Nephron progenitor cell (in vitro differentiated cells): ENCODE measurements at regions not wholly inside any gene's neighbourhood (a gene's known extent, or its start where the extent isn't known, plus 50 kb on each side); places are given as distances from the start of the nearest gene placed in this dataset.
"Not testable (repeated sequence)": the region's sequence is repeated elsewhere in the genome, so short reads cannot be mapped to it uniquely, and the experiment has no call there.

Experiments used
- DNase-seq: peaks from one replicate; pipeline ENCODE4 v3.0.0; 2021
- H3K27ac Mint-ChIP-seq: 2 replicates; pipeline ENCODE4 v1.8.0; 2021; ENCODE audit warnings: mild to moderate bottlenecking, moderate library complexity, mixed read lengths
- H3K27me3 Mint-ChIP-seq: 2 replicates; pipeline ENCODE4 v1.8.0; 2021; ENCODE audit warnings: mild to moderate bottlenecking, low read depth, mixed read lengths; ENCODE audit not compliant: poor library complexity
- H3K36me3 Mint-ChIP-seq: 2 replicates; pipeline ENCODE4 v1.8.0; 2021; ENCODE audit warnings: low read depth, mixed read lengths
- H3K4me1 Mint-ChIP-seq: 2 replicates; pipeline ENCODE4 v1.8.0; 2021; ENCODE audit warnings: mixed read lengths
- H3K4me3 Mint-ChIP-seq: 2 replicates; pipeline ENCODE4 v1.8.0; 2021; ENCODE audit warnings: mild to moderate bottlenecking, moderate library complexity, mixed read lengths
- H3K9me3 Mint-ChIP-seq: 2 replicates; pipeline ENCODE4 v1.8.0; 2021; ENCODE audit warnings: mild to moderate bottlenecking, moderate library complexity, mixed read lengths
- CTCF ChIP-seq: fragments of 200-600 bp; sonication (generic); IDR thresholded peaks from 2 replicates; pipeline ENCODE4 v1.5.0; 2021; ENCODE audit warnings: antibody characterized with exemption

GRCh38 chr9:102355982-102356381 is 617.5 kb upstream of the GRIN3A start:
- Mint-ChIP-seq H3K36me3 (no peaks in the 10 kb centered on the region), H3K4me1 (peaks cover 7% of the 10 kb centered on the region), H3K27ac (no peak overlapping the region), H3K9me3 (peaks cover 16% of the 10 kb centered on the region), H3K4me3 (no peak overlapping the region), H3K27me3 (no peaks in the 10 kb centered on the region)
- TF ChIP-seq CTCF: no peak
- peak; percentile 3 for DNase-seq

- H3K36me3 Mint-ChIP-seq: no peaks in the 10 kb centered on the region
- no peak for DNase-seq
- H3K9me3 Mint-ChIP-seq: peaks cover 23% of the 10 kb centered on the region
- no peak for TF ChIP-seq CTCF
- no peaks in the 10 kb centered on the region for H3K27me3 Mint-ChIP-seq
- no peaks in the 10 kb centered on the region for H3K4me1 Mint-ChIP-seq
- H3K27ac Mint-ChIP-seq: no peak overlapping the region
- H3K4me3 Mint-ChIP-seq: no peak overlapping the region
Measured at GRCh38 chr9:102354041-102354440, 615.6 kb upstream of the GRIN3A start.

GRCh38 chr9:102337471-102337870 is 599.0 kb upstream of the GRIN3A start:
- H3K36me3 Mint-ChIP-seq, H3K27ac Mint-ChIP-seq, H3K27me3 Mint-ChIP-seq, H3K4me3 Mint-ChIP-seq, H3K4me1 Mint-ChIP-seq, DNase-seq: not testable (repeated sequence)
- peaks cover 15% of the 10 kb centered on the region for H3K9me3 Mint-ChIP-seq

- no peak for DNase-seq
- Mint-ChIP-seq H3K36me3 (peaks cover 6% of the 10 kb centered on the region), H3K4me1 (no peaks in the 10 kb centered on the region), H3K9me3 (peaks cover 18% of the 10 kb centered on the region), H3K27ac (no peak overlapping the region), H3K4me3 (no peak overlapping the region), H3K27me3 (no peaks in the 10 kb centered on the region)
- TF ChIP-seq CTCF: no peak
Measured at GRCh38 chr9:102309379-102309778, 570.9 kb upstream of the GRIN3A start.

- Mint-ChIP-seq H3K9me3 (no peaks in the 10 kb centered on the region), H3K27me3 (no peaks in the 10 kb centered on the region), H3K4me3 (no peak overlapping the region), H3K4me1 (no peaks in the 10 kb centered on the region), H3K27ac (no peak overlapping the region), H3K36me3 (no peaks in the 10 kb centered on the region)
- TF ChIP-seq CTCF: no peak
- no peak for DNase-seq
Measured at GRCh38 chr9:102295188-102295587, 556.7 kb upstream of the GRIN3A start.

- Mint-ChIP-seq H3K36me3 (no peaks in the 10 kb centered on the region), H3K27ac (no peak overlapping the region), H3K4me3 (no peak overlapping the region), H3K4me1 (no peaks in the 10 kb centered on the region), H3K27me3 (no peaks in the 10 kb centered on the region), H3K9me3 (peaks cover 10% of the 10 kb centered on the region)
- DNase-seq: no peak
- no peak for TF ChIP-seq CTCF
Measured at GRCh38 chr9:102273952-102274351, 535.5 kb upstream of the GRIN3A start.
